ENCODE measurements at regions not wholly inside any gene's neighbourhood (a gene's known extent, or its start where the extent isn't known, plus 50 kb on each side); places are given as distances from the start of the nearest gene placed in this dataset.

- no peak for TF ChIP-seq ZNF462 (CRISPR knock-in tag; IDR thresholded peaks at IDR 0.05)
- TF ChIP-seq EZH2 (IDR thresholded peaks at IDR 0.05; ENCODE audit: low read depth, unreplicated experiment), result no peak
- TF ChIP-seq JUNB (IDR thresholded peaks at IDR 0.05; ENCODE audit: unreplicated experiment), result no peak
- TF ChIP-seq EZH2phosphoT487 (IDR thresholded peaks at IDR 0.05; ENCODE audit: unreplicated experiment), result no peak
- no peak for TF ChIP-seq STAT1 (IDR thresholded peaks at IDR 0.05; ENCODE audit: unreplicated experiment)
- no peak for TF ChIP-seq CREB1 (CRISPR knock-in tag; IDR thresholded peaks at IDR 0.05; ENCODE audit: low read depth)
- no peak for TF ChIP-seq ZNF331 (CRISPR knock-in tag; IDR thresholded peaks at IDR 0.05; ENCODE audit: low read depth)
- no peak for TF ChIP-seq POLR2AphosphoS5 (IDR thresholded peaks at IDR 0.05; ENCODE audit: low read depth)
Measured at GRCh38 chrX:143121477-143121876, 95.7 kb downstream of the SPANXN4 start (continued).

- H3K36me3 Mint-ChIP-seq (ENCODE audit: low read depth), result peaks cover 6% of the 10 kb centered on the region
- H3K79me2 ChIP-seq (replicated peaks; ENCODE audit: insufficient read depth), result no peaks in the 10 kb centered on the region
- H3K27ac ChIP-seq (ENCODE audit: low read depth), result no peak overlapping the region
- no peaks in the 10 kb centered on the region for H3K27me3 Mint-ChIP-seq (ENCODE audit: insufficient read depth, low read depth, poor library complexity)
- no peaks in the 10 kb centered on the region for H4K20me1 ChIP-seq (replicated peaks; ENCODE audit: insufficient read depth)
- ATAC-seq, result no peak
- H3K4me2 ChIP-seq, result no peak overlapping the region
- no peak overlapping the region for H3K27ac Mint-ChIP-seq
- no peaks in the 10 kb centered on the region for H3K36me3 ChIP-seq (ENCODE audit: insufficient read depth)
- H3K4me3 Mint-ChIP-seq, result no peak overlapping the region
- no peaks in the 10 kb centered on the region for H3K27me3 ChIP-seq (ENCODE audit: insufficient read depth)
- H3K4me3 ChIP-seq, result no peak overlapping the region
- H2AFZ ChIP-seq, result no peak overlapping the region
- H3K9me3 Mint-ChIP-seq, result peaks cover 14% of the 10 kb centered on the region
- H3K4me1 Mint-ChIP-seq, result no peaks in the 10 kb centered on the region
- H3K4me1 ChIP-seq (ENCODE audit: insufficient read depth), result no peaks in the 10 kb centered on the region
- no peaks in the 10 kb centered on the region for H3K9me2 ChIP-seq (ENCODE audit: insufficient read depth)
- H3F3A ChIP-seq (replicated peaks; ENCODE audit: low read depth), result no peaks in the 10 kb centered on the region
- DNase-seq (ENCODE audit: low spot score), result no peak
- TF ChIP-seq NANOG (IDR thresholded peaks at IDR 0.05; ENCODE audit: borderline replicate concordance) (no peak), ZNF331 (CRISPR knock-in tag; IDR thresholded peaks at IDR 0.05; ENCODE audit: low read depth) (no peak), ZNF462 (CRISPR knock-in tag; IDR thresholded peaks at IDR 0.05) (no peak)
Measured at GRCh38 chrX:143115466-143115865, 89.7 kb downstream of the SPANXN4 start.

Data from GM23338 (cell line).